ENCODE measurements at regions not wholly inside any gene's neighbourhood (a gene's known extent, or its start where the extent isn't known, plus 50 kb on each side); places are given as distances from the start of the nearest gene placed in this dataset.
"Not testable (repeated sequence)": the region's sequence is repeated elsewhere in the genome, so short reads cannot be mapped to it uniquely, and the experiment has no call there.

- no peak for DNase-seq
Observed at GRCh38 chr18:11454040-11454439, 155.4 kb upstream of the SLC35G4 start.

GRCh38 chr18:11444169-11444568 lies 165.2 kb upstream of the SLC35G4 start:
- DNase-seq = not testable (repeated sequence)

GRCh38 chr18:11437046-11437445 lies 172.3 kb upstream of the SLC35G4 start:
- DNase-seq = no peak

GRCh38 chr18:11432360-11432811 lies 177.0 kb upstream of the SLC35G4 start:
- no peak for DNase-seq

GRCh38 chr18:11429876-11430275 lies 179.5 kb upstream of the SLC35G4 start:
- no peak for DNase-seq

GRCh38 chr18:11425211-11425610 lies 184.2 kb upstream of the SLC35G4 start:
- no peak for DNase-seq

GRCh38 chr18:11419338-11419737 lies 190.1 kb upstream of the SLC35G4 start:
- no peak for DNase-seq

- no peak for DNase-seq
Observed at GRCh38 chr18:11412811-11413210, 196.6 kb upstream of the SLC35G4 start.

- no peak for DNase-seq
Observed at GRCh38 chr18:11411048-11411447, 198.3 kb upstream of the SLC35G4 start.

- no peak for DNase-seq
Observed at GRCh38 chr18:11408555-11409065, 200.8 kb upstream of the SLC35G4 start.

GRCh38 chr18:11407940-11408339 lies 201.5 kb upstream of the SLC35G4 start:
- DNase-seq = no peak

GRCh38 chr18:11405804-11406203 lies 203.6 kb upstream of the SLC35G4 start:
- DNase-seq = no peak

GRCh38 chr18:11400703-11401102 lies 208.7 kb upstream of the SLC35G4 start:
- DNase-seq = no peak

GRCh38 chr18:11398625-11399024 lies 210.8 kb upstream of the SLC35G4 start:
- DNase-seq = no peak

GRCh38 chr18:11392980-11393885 lies 216.2 kb upstream of the SLC35G4 start:
- DNase-seq = no peak

- no peak for DNase-seq
Observed at GRCh38 chr18:11392292-11392691, 217.1 kb upstream of the SLC35G4 start.

GRCh38 chr18:11391661-11392060 lies 217.7 kb upstream of the SLC35G4 start:
- no peak for DNase-seq

GRCh38 chr18:11388755-11389680 lies 220.4 kb upstream of the SLC35G4 start:
- DNase-seq = no peak

- no peak for DNase-seq
Observed at GRCh38 chr18:11387880-11388279, 221.5 kb upstream of the SLC35G4 start.

- DNase-seq = no peak
Observed at GRCh38 chr18:11383381-11383780, 226.0 kb upstream of the SLC35G4 start.

- DNase-seq = no peak
Observed at GRCh38 chr18:11380968-11381367, 228.4 kb upstream of the SLC35G4 start.

GRCh38 chr18:11379660-11380059 lies 229.7 kb upstream of the SLC35G4 start:
- no peak for DNase-seq

GRCh38 chr18:11377766-11378540 lies 228.6 kb upstream of the PIEZO2 start:
- no peak for DNase-seq
